ENCODE measurements at regions not wholly inside any gene's neighbourhood (a gene's known extent, or its start where the extent isn't known, plus 50 kb on each side); places are given as distances from the start of the nearest gene placed in this dataset.

- H3K9me3 ChIP-seq (ENCODE audit: control insufficient read depth in 4 of 4, insufficient read depth in 3 of 4, low read length in 3 of 4), result no peaks in the 10 kb centered on the region
These were observed 289.0 kb downstream of the CAAP1 start for GRCh38 chr9:26603617-26604016.

GRCh38 chr9:26597542-26598149 is 295.0 kb downstream of the CAAP1 start:
- Histone ChIP-seq H3K27ac (ENCODE audit: low read depth in 1 of 2, low read length in 1 of 2) (no peak overlapping the region), H3K9ac (ENCODE audit: insufficient read depth in 1 of 2, low read length in 2 of 2) (no peak overlapping the region), H3K9me3 (ENCODE audit: control insufficient read depth in 4 of 4, insufficient read depth in 3 of 4, low read length in 3 of 4) (no peaks in the 10 kb centered on the region), H3K27me3 (ENCODE audit: control insufficient read depth in 3 of 3, insufficient read depth in 3 of 3, low read length in 2 of 3) (no peaks in the 10 kb centered on the region), H3K4me1 (ENCODE audit: control insufficient read depth in 5 of 5, insufficient read depth in 5 of 5, low read length in 5 of 5) (no peaks in the 10 kb centered on the region), H3K36me3 (ENCODE audit: control insufficient read depth in 4 of 4, insufficient read depth in 4 of 4, low read length in 4 of 4) (no peaks in the 10 kb centered on the region), H3K4me3 (no peak overlapping the region)
- WGBS, 2 donors, result 71 to 86% methylated on average over 5 of the region's 5 CpGs
- DNase-seq (peak in 1 of 3 donors; percentile 33), ATAC-seq (ENCODE audit: insufficient read depth, low FRiP score) (no peak)
- TF ChIP-seq CTCF (IDR thresholded peaks at IDR 0.05; ENCODE audit: control extremely low read depth, extremely low read depth), result no peak

More at GRCh38 chr9:26603617-26604016, 289.0 kb downstream of the CAAP1 start:
- no peaks in the 10 kb centered on the region for H3K27me3 ChIP-seq (ENCODE audit: control insufficient read depth in 3 of 3, insufficient read depth in 3 of 3, low read length in 2 of 3)
- H3K36me3 ChIP-seq (ENCODE audit: control insufficient read depth in 4 of 4, insufficient read depth in 4 of 4, low read length in 4 of 4), result no peaks in the 10 kb centered on the region
- DNase-seq (no peak), ATAC-seq (ENCODE audit: insufficient read depth, low FRiP score) (no peak)
- H3K4me1 ChIP-seq (ENCODE audit: control insufficient read depth in 5 of 5, insufficient read depth in 5 of 5, low read length in 5 of 5), result peaks cover 0 to 27% (median 0%) of the 10 kb centered on the region in 5 donors
- no peak overlapping the region for H3K9ac ChIP-seq (ENCODE audit: insufficient read depth in 1 of 2, low read length in 2 of 2)
- TF ChIP-seq CTCF (IDR thresholded peaks at IDR 0.05; ENCODE audit: control extremely low read depth, extremely low read depth), result no peak
- no peak overlapping the region for H3K27ac ChIP-seq (ENCODE audit: low read depth in 1 of 2, low read length in 1 of 2)
- no peak overlapping the region for H3K4me3 ChIP-seq

GRCh38 chr9:26579056-26579455 is 313.5 kb downstream of the CAAP1 start:
- Histone ChIP-seq H3K9me3 (ENCODE audit: control insufficient read depth in 4 of 4, insufficient read depth in 3 of 4, low read length in 3 of 4) (no peaks in the 10 kb centered on the region), H3K4me1 (ENCODE audit: control insufficient read depth in 5 of 5, insufficient read depth in 5 of 5, low read length in 5 of 5) (no peaks in the 10 kb centered on the region), H3K4me3 (no peak overlapping the region), H3K27me3 (ENCODE audit: control insufficient read depth in 3 of 3, insufficient read depth in 3 of 3, low read length in 2 of 3) (no peaks in the 10 kb centered on the region), H3K9ac (ENCODE audit: insufficient read depth in 1 of 2, low read length in 2 of 2) (no peak overlapping the region), H3K36me3 (ENCODE audit: control insufficient read depth in 4 of 4, insufficient read depth in 4 of 4, low read length in 4 of 4) (no peaks in the 10 kb centered on the region), H3K27ac (ENCODE audit: low read depth in 1 of 2, low read length in 1 of 2) (no peak overlapping the region)
- no peak for ATAC-seq (ENCODE audit: insufficient read depth, low FRiP score)
- WGBS, 2 donors, result 62 to 83% methylated on average over 2 of the region's 2 CpGs
- no peak for DNase-seq
- TF ChIP-seq CTCF (IDR thresholded peaks at IDR 0.05; ENCODE audit: control extremely low read depth, extremely low read depth), result no peak

- 94 to 98% methylated on average over 2 of the region's 2 CpGs for WGBS, 2 donors
- Histone ChIP-seq H3K4me1 (ENCODE audit: control insufficient read depth in 5 of 5, insufficient read depth in 5 of 5, low read length in 5 of 5) (peaks cover 0 to 2% (median 0%) of the 10 kb centered on the region in 5 donors), H3K9ac (ENCODE audit: insufficient read depth in 1 of 2, low read length in 2 of 2) (no peak overlapping the region), H3K4me3 (no peak overlapping the region), H3K27ac (ENCODE audit: low read depth in 1 of 2, low read length in 1 of 2) (no peak overlapping the region), H3K27me3 (ENCODE audit: control insufficient read depth in 3 of 3, insufficient read depth in 3 of 3, low read length in 2 of 3) (no peaks in the 10 kb centered on the region), H3K9me3 (ENCODE audit: control insufficient read depth in 4 of 4, insufficient read depth in 3 of 4, low read length in 3 of 4) (no peaks in the 10 kb centered on the region), H3K36me3 (ENCODE audit: control insufficient read depth in 4 of 4, insufficient read depth in 4 of 4, low read length in 4 of 4) (no peaks in the 10 kb centered on the region)
- TF ChIP-seq CTCF (IDR thresholded peaks at IDR 0.05; ENCODE audit: control extremely low read depth, extremely low read depth), result no peak
- DNase-seq (no peak), ATAC-seq (ENCODE audit: insufficient read depth, low FRiP score) (no peak)
These were observed 317.6 kb downstream of the CAAP1 start for GRCh38 chr9:26574898-26575440.

Measured in lung (tissue), 11 donors.